CD4-positive, CD25-positive, alpha-beta regulatory T cell (primary cell): ENCODE measurements at regions not wholly inside any gene's neighbourhood (a gene's known extent, or its start where the extent isn't known, plus 50 kb on each side); places are given as distances from the start of the nearest gene placed in this dataset.
A peak's percentile ranks its signal among the peaks of the same experiment; 100 is the strongest.

ENCODE experiments used
- ATAC-seq, 2 donors: fragments of 150-1000 bp; cut with Tn5 transposase; one replicate each; pipeline ENCODE4 v1.10.0; 2021; ENCODE audit warnings: low read depth in 2 of 2, moderate number of reproducible peaks in 2 of 2, moderate library complexity in 1 of 2
- DNase-seq, 3 donors: peaks; one replicate each; pipeline versions ENCODE4 v3.0.0 to v3.0.0-alpha.2; 2012 to 2022; ENCODE audit warnings: mixed read lengths in 1 of 3
- H3K27ac ChIP-seq: one replicate; pipeline ENCODE4 v1.7.0; 2013; ENCODE audit warnings: mild to moderate bottlenecking, low read length; ENCODE audit not compliant: insufficient read depth, poor library complexity, severe bottlenecking
- H3K27me3 ChIP-seq: one replicate; pipeline ENCODE4 v1.7.0; 2013; ENCODE audit warnings: low read length; ENCODE audit not compliant: control insufficient read depth, insufficient read depth
- H3K36me3 ChIP-seq: one replicate; pipeline ENCODE4 v1.7.0; 2013; ENCODE audit warnings: mild to moderate bottlenecking, low read length, moderate library complexity; ENCODE audit not compliant: control insufficient read depth, insufficient read depth
- H3K4me1 ChIP-seq: 2 replicates; pipeline ENCODE4 v1.7.0; 2013; ENCODE audit warnings: mild to moderate bottlenecking, low read length; ENCODE audit not compliant: insufficient read depth, control insufficient read depth, poor library complexity, severe bottlenecking
- H3K4me3 ChIP-seq: one replicate; pipeline ENCODE4 v1.7.0; 2013; ENCODE audit warnings: low read depth, mild to moderate bottlenecking, low read length, moderate library complexity
- H3K9me3 ChIP-seq, 2 experiments: 1 replicate in 1 of 2; 2 replicates in 1 of 2; pipeline ENCODE4 v1.7.0; 2013; ENCODE audit warnings: low read length in 2 of 2, mild to moderate bottlenecking in 1 of 2, moderate library complexity in 1 of 2; ENCODE audit not compliant: control insufficient read depth in 2 of 2
- H3K27ac Mint-ChIP-seq, 3 donors: one replicate each; pipeline ENCODE4 v1.8.0; 2020 to 2022; ENCODE audit warnings: mild to moderate bottlenecking in 3 of 3, mixed read lengths in 3 of 3, moderate library complexity in 2 of 3
- H3K27me3 Mint-ChIP-seq: one replicate; pipeline ENCODE4 v1.8.0; 2022; ENCODE audit warnings: mild to moderate bottlenecking, mixed read lengths
- H3K36me3 Mint-ChIP-seq: one replicate; pipeline ENCODE4 v1.8.0; 2020; ENCODE audit warnings: mixed read lengths
- H3K4me1 Mint-ChIP-seq, 4 donors: one replicate each; pipeline ENCODE4 v1.8.0; 2020 to 2022; ENCODE audit warnings: mixed read lengths in 4 of 4, mild to moderate bottlenecking in 1 of 4
- H3K4me3 Mint-ChIP-seq, 4 donors: one replicate each; pipeline ENCODE4 v1.8.0; 2020 to 2022; ENCODE audit warnings: mild to moderate bottlenecking in 4 of 4, mixed read lengths in 4 of 4, moderate library complexity in 3 of 4
- H3K9me3 Mint-ChIP-seq, 7 donors: one replicate each; pipeline ENCODE4 v1.8.0; 2020 to 2022; ENCODE audit warnings: mixed read lengths in 7 of 7, mild to moderate bottlenecking in 3 of 7, moderate library complexity in 2 of 7

GRCh38 chr3:176469694-176470205 is 727.5 kb downstream of the TBL1XR1 start:
- Histone ChIP-seq H3K27ac (no peak overlapping the region), H3K4me3 (no peak overlapping the region), H3K4me1 (no peaks in the 10 kb centered on the region), H3K9me3 (no peaks in the 10 kb centered on the region), H3K36me3 (no peaks in the 10 kb centered on the region), H3K27me3 (no peaks in the 10 kb centered on the region)
- Mint-ChIP-seq H3K27me3 (no peaks in the 10 kb centered on the region), H3K36me3 (no peaks in the 10 kb centered on the region), H3K9me3 (peaks cover 0 to 13% (median 3%) of the 10 kb centered on the region in 7 donors), H3K4me1 (peaks cover 0 to 5% (median 0%) of the 10 kb centered on the region in 4 donors), H3K27ac (no peak overlapping the region), H3K4me3 (no peak overlapping the region)
- ATAC-seq (no peak), DNase-seq (no peak)

GRCh38 chr3:176463610-176464009 is 733.7 kb downstream of the TBL1XR1 start:
- H3K4me1 Mint-ChIP-seq, result no peaks in the 10 kb centered on the region
- H3K36me3 ChIP-seq, result no peaks in the 10 kb centered on the region
- H3K27me3 ChIP-seq, result no peaks in the 10 kb centered on the region
- no peaks in the 10 kb centered on the region for H3K9me3 ChIP-seq
- no peak overlapping the region for H3K27ac ChIP-seq
- no peak for ATAC-seq
- H3K4me3 Mint-ChIP-seq, result no peak overlapping the region
- H3K4me1 ChIP-seq, result no peaks in the 10 kb centered on the region
- H3K4me3 ChIP-seq, result no peak overlapping the region
- H3K9me3 Mint-ChIP-seq, result peaks cover 0 to 3% (median 0%) of the 10 kb centered on the region in 7 donors
- no peak overlapping the region for H3K27ac Mint-ChIP-seq
- DNase-seq, result no peak
- H3K36me3 Mint-ChIP-seq, result no peaks in the 10 kb centered on the region
- H3K27me3 Mint-ChIP-seq, result no peaks in the 10 kb centered on the region

- Mint-ChIP-seq H3K4me1 (no peaks in the 10 kb centered on the region), H3K9me3 (peaks cover 0 to 11% (median 3%) of the 10 kb centered on the region in 7 donors), H3K27ac (no peak overlapping the region), H3K27me3 (no peaks in the 10 kb centered on the region), H3K36me3 (no peaks in the 10 kb centered on the region), H3K4me3 (no peak overlapping the region)
- H3K4me3 ChIP-seq, result no peak overlapping the region
- no peak for DNase-seq
- no peaks in the 10 kb centered on the region for H3K27me3 ChIP-seq
- ATAC-seq, result no peak
- no peak overlapping the region for H3K27ac ChIP-seq
- H3K9me3 ChIP-seq, result no peaks in the 10 kb centered on the region
- H3K4me1 ChIP-seq, result no peaks in the 10 kb centered on the region
- no peaks in the 10 kb centered on the region for H3K36me3 ChIP-seq
These were observed 749.9 kb downstream of the TBL1XR1 start for GRCh38 chr3:176447369-176447768.

GRCh38 chr3:176442326-176442725 is 755.0 kb downstream of the TBL1XR1 start:
- H3K36me3 Mint-ChIP-seq, result no peaks in the 10 kb centered on the region

GRCh38 chr3:176439729-176440128 is 757.6 kb downstream of the TBL1XR1 start:
- ATAC-seq (no peak), DNase-seq (no peak)
- Histone ChIP-seq H3K4me3 (no peak overlapping the region), H3K4me1 (no peaks in the 10 kb centered on the region), H3K36me3 (no peaks in the 10 kb centered on the region), H3K27ac (no peak overlapping the region), H3K27me3 (no peaks in the 10 kb centered on the region), H3K9me3 (no peaks in the 10 kb centered on the region)
- no peaks in the 10 kb centered on the region for H3K4me1 Mint-ChIP-seq
- H3K27ac Mint-ChIP-seq, result no peak overlapping the region
- peaks cover 0 to 6% (median 2%) of the 10 kb centered on the region in 7 donors for H3K9me3 Mint-ChIP-seq
- H3K4me3 Mint-ChIP-seq, result no peak overlapping the region
- no peaks in the 10 kb centered on the region for H3K27me3 Mint-ChIP-seq
- no peaks in the 10 kb centered on the region for H3K36me3 Mint-ChIP-seq

More at GRCh38 chr3:176442326-176442725, 755.0 kb downstream of the TBL1XR1 start:
- ATAC-seq, result no peak
- Mint-ChIP-seq H3K27ac (no peak overlapping the region), H3K4me3 (no peak overlapping the region), H3K27me3 (no peaks in the 10 kb centered on the region), H3K9me3 (peaks cover 0 to 6% (median 3%) of the 10 kb centered on the region in 7 donors), H3K4me1 (no peaks in the 10 kb centered on the region)
- no peak overlapping the region for H3K4me3 ChIP-seq
- H3K36me3 ChIP-seq, result no peaks in the 10 kb centered on the region
- H3K4me1 ChIP-seq, result no peaks in the 10 kb centered on the region
- no peaks in the 10 kb centered on the region for H3K27me3 ChIP-seq
- no peaks in the 10 kb centered on the region for H3K9me3 ChIP-seq
- H3K27ac ChIP-seq, result no peak overlapping the region
- no peak for DNase-seq

- no peaks in the 10 kb centered on the region for H3K36me3 Mint-ChIP-seq
- H3K27me3 Mint-ChIP-seq, result no peaks in the 10 kb centered on the region
- no peak overlapping the region for H3K4me3 ChIP-seq
- DNase-seq (no peak), ATAC-seq (no peak)
- H3K9me3 ChIP-seq, result no peaks in the 10 kb centered on the region
- no peaks in the 10 kb centered on the region for H3K4me1 Mint-ChIP-seq
- H3K27ac ChIP-seq, result no peak overlapping the region
- no peaks in the 10 kb centered on the region for H3K36me3 ChIP-seq
- H3K9me3 Mint-ChIP-seq, result peaks cover 0 to 4% (median 0%) of the 10 kb centered on the region in 7 donors
- no peaks in the 10 kb centered on the region for H3K4me1 ChIP-seq
- H3K4me3 Mint-ChIP-seq, result no peak overlapping the region
- H3K27ac Mint-ChIP-seq, result no peak overlapping the region
- no peaks in the 10 kb centered on the region for H3K27me3 ChIP-seq
These were observed 765.3 kb downstream of the TBL1XR1 start for GRCh38 chr3:176431991-176432390.

- ATAC-seq, result no peak
- Histone ChIP-seq H3K27me3 (no peaks in the 10 kb centered on the region), H3K9me3 (no peaks in the 10 kb centered on the region), H3K27ac (no peak overlapping the region), H3K4me3 (no peak overlapping the region), H3K4me1 (no peaks in the 10 kb centered on the region), H3K36me3 (no peaks in the 10 kb centered on the region)
- H3K27me3 Mint-ChIP-seq, result no peaks in the 10 kb centered on the region
- no peaks in the 10 kb centered on the region for H3K36me3 Mint-ChIP-seq
- H3K9me3 Mint-ChIP-seq, result peaks cover 0 to 4% (median 0%) of the 10 kb centered on the region in 7 donors
- DNase-seq, result no peak
- no peaks in the 10 kb centered on the region for H3K4me1 Mint-ChIP-seq
- H3K4me3 Mint-ChIP-seq, result no peak overlapping the region
- H3K27ac Mint-ChIP-seq, result no peak overlapping the region
These were observed 766.3 kb downstream of the TBL1XR1 start for GRCh38 chr3:176431038-176431418.

GRCh38 chr3:176430244-176431037 is 766.8 kb downstream of the TBL1XR1 start:
- Mint-ChIP-seq H3K9me3 (peaks cover 0 to 2% (median 0%) of the 10 kb centered on the region in 7 donors), H3K4me3 (peak overlapping the region in 1 of 4 donors; percentile 47), H3K36me3 (no peaks in the 10 kb centered on the region), H3K27me3 (no peaks in the 10 kb centered on the region), H3K27ac (no peak overlapping the region), H3K4me1 (no peaks in the 10 kb centered on the region)
- H3K4me3 ChIP-seq, result no peak overlapping the region
- no peaks in the 10 kb centered on the region for H3K27me3 ChIP-seq
- no peaks in the 10 kb centered on the region for H3K4me1 ChIP-seq
- no peak for DNase-seq
- no peaks in the 10 kb centered on the region for H3K36me3 ChIP-seq
- ATAC-seq, result no peak
- no peaks in the 10 kb centered on the region for H3K9me3 ChIP-seq
- H3K27ac ChIP-seq, result no peak overlapping the region
